ENCODE measurements at regions not wholly inside any gene's neighbourhood (a gene's known extent, or its start where the extent isn't known, plus 50 kb on each side); places are given as distances from the start of the nearest gene placed in this dataset.

- DNase-seq (ENCODE audit: low spot score) = no peak
Measured at GRCh38 chr1:184319879-184320278, 67.0 kb upstream of the C1orf21 start.

GRCh38 chr1:184322253-184322652 lies 64.6 kb upstream of the C1orf21 start:
- no peak for DNase-seq (ENCODE audit: low spot score)

DNA sequence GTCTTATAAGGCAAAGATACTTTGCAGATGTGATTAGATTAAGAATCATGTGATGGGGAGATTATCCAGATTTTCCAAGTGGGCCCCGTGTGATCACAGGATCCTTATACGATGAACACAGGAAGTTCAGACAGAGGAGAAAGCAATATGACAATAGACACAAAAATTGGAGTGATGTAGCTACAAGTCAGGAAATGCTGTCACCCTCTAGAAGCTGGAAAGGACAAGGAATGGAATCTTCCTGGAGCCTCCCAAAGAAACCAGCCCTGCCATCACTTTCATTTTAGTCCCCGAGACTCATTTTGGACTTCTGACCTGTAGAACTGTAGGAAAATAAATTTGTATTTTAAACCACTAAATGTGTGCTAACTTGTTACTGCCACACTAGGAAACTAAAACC lies 61.9 kb upstream of the C1orf21 start:
- no peak for DNase-seq (ENCODE audit: low spot score)

DNA sequence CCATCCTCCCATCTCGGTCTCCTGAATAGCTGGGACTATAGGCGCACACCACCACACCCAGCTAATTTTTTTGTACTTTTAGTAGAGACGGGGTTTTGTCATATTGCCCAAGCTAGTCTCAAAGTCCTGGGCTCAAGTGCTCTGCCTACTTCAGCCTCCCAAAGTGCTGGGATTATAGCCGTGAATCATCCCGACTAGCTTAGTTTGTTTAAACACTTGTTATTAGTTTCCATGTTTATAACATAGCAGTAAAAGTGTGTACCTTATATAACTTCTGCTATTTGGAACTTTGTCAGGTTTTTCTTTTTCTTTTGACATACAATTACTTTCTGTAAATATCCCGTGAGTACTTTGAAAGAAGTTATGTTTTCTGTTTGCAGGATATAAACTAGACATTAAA lies 60.6 kb upstream of the C1orf21 start:
- DNase-seq (ENCODE audit: low spot score) = no peak

- DNase-seq (ENCODE audit: low spot score) = no peak
Measured at GRCh38 chr1:184329245-184329953, 57.4 kb upstream of the C1orf21 start.

GRCh38 chr1:184329962-184330868 lies 56.6 kb upstream of the C1orf21 start:
- DNase-seq (ENCODE audit: low spot score) = no peak

DNA sequence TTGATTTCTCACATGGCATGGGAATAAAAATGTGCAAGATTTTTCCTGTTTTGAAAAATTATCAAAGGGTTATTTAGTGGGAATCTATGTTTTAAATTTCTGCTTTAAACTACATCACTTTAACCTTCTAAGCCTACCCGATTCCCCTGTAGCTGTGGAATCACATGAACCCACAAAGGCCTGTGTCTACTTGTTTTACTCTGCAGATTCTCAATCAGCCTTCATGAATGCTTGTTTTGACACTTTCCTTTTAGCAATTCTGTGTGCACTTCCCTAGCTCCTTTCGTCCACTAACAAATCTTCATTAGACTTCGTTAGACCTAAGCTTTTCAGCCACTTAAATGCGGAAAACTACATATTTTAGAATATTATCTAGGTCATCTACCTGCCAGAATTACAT lies 56.0 kb upstream of the C1orf21 start:
- DNase-seq (ENCODE audit: low spot score) = no peak

All from left forelimb (tissue), 1 donor.